ENCODE measurements at regions not wholly inside any gene's neighbourhood (a gene's known extent, or its start where the extent isn't known, plus 50 kb on each side); places are given as distances from the start of the nearest gene placed in this dataset.

DNA sequence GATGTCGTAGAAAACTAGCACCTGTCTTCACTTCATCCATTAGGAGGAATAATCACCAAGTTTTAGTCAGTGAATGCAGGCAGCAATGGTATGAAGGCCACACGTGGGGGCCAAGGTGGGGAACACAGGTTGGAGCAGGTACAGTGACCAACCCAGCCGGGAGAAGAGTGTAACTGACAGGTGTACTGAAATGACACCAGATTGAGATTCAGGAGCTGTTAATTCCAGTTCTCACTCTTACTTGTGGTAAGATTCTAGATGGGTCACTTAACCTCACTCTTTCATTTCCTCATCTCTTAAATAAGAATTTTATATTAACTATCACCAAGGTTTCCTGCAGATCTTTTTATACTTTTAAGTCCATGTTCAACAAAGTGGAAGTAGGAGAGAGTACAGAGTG is 206.2 kb upstream of the PTBP2 start:
- no peaks in the 10 kb centered on the region for H4K20me1 ChIP-seq (ENCODE audit: low read length)
- no peaks in the 10 kb centered on the region for H3F3A ChIP-seq (ENCODE audit: low read length, unreplicated experiment)
- H3K27ac ChIP-seq (ENCODE audit: low read length): no peak overlapping the region
- H3K4me2 ChIP-seq (ENCODE audit: low read length): no peak overlapping the region
- no TSS peak for BruUV-seq (replicated peaks)
- H3K27me3 ChIP-seq (ENCODE audit: low read length): 0 out of 2 replicates have a peak, but pooled peaks cover 8% of the 10 kb centered on the region
- ChIA-PET POLR2A (ENCODE audit: unreplicated experiment) (no interaction called here), CTCF (no interaction called here)
- intact Hi-C loops (cut with micrococcal nuclease): no loop called here
- TF ChIP-seq EZH2 (IDR thresholded peaks at IDR 0.05; ENCODE audit: low read length, unreplicated experiment) (no peak), EZH2phosphoT487 (IDR thresholded peaks at IDR 0.05; ENCODE audit: borderline replicate concordance, low read length) (no peak)
- TF ChIP-seq, protein P1, sequence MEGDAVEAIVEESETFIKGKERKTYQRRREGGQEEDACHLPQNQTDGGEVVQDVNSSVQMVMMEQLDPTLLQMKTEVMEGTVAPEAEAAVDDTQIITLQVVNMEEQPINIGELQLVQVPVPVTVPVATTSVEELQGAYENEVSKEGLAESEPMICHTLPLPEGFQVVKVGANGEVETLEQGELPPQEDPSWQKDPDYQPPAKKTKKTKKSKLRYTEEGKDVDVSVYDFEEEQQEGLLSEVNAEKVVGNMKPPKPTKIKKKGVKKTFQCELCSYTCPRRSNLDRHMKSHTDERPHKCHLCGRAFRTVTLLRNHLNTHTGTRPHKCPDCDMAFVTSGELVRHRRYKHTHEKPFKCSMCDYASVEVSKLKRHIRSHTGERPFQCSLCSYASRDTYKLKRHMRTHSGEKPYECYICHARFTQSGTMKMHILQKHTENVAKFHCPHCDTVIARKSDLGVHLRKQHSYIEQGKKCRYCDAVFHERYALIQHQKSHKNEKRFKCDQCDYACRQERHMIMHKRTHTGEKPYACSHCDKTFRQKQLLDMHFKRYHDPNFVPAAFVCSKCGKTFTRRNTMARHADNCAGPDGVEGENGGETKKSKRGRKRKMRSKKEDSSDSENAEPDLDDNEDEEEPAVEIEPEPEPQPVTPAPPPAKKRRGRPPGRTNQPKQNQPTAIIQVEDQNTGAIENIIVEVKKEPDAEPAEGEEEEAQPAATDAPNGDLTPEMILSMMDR (conservative IDR thresholded peaks at IDR 0.05; ENCODE audit: low read depth, low read length): no peak
- no peak overlapping the region for H3K9ac ChIP-seq (ENCODE audit: low read length)
- H3K4me3 ChIP-seq (ENCODE audit: low read length): no peak overlapping the region
- H3K79me2 ChIP-seq (ENCODE audit: low read length): no peaks in the 10 kb centered on the region
- H3K4me1 ChIP-seq (ENCODE audit: insufficient read depth, low read length): peaks cover 7% of the 10 kb centered on the region
- H3K9me2 ChIP-seq (replicated peaks; ENCODE audit: low read length): no peaks in the 10 kb centered on the region
- DNase-seq (no peak), ATAC-seq (no peak)
- H3K9me3 ChIP-seq (ENCODE audit: low read length): no peaks in the 10 kb centered on the region
- H3K36me3 ChIP-seq (ENCODE audit: low read depth, low read length): no peaks in the 10 kb centered on the region
- H2AFZ ChIP-seq (ENCODE audit: low read length): no peak overlapping the region

- BruUV-seq (replicated peaks): no TSS peak
- no peak for ATAC-seq
- Histone ChIP-seq H3K9ac (ENCODE audit: low read length) (no peak overlapping the region), H3K4me1 (ENCODE audit: insufficient read depth, low read length) (peaks cover 2% of the 10 kb centered on the region; the same call in 1 of the 2 replicates), H3F3A (ENCODE audit: low read length, unreplicated experiment) (no peaks in the 10 kb centered on the region), H3K9me2 (replicated peaks; ENCODE audit: low read length) (no peaks in the 10 kb centered on the region), H2AFZ (ENCODE audit: low read length) (no peak overlapping the region), H3K79me2 (ENCODE audit: low read length) (no peaks in the 10 kb centered on the region), H3K36me3 (ENCODE audit: low read depth, low read length) (no peaks in the 10 kb centered on the region), H3K9me3 (ENCODE audit: low read length) (no peaks in the 10 kb centered on the region), H3K4me2 (ENCODE audit: low read length) (no peak overlapping the region), H3K27me3 (ENCODE audit: low read length) (0 out of 2 replicates have a peak, but pooled peaks cover 8% of the 10 kb centered on the region), H4K20me1 (ENCODE audit: low read length) (no peaks in the 10 kb centered on the region), H3K4me3 (ENCODE audit: low read length) (no peak overlapping the region), H3K27ac (ENCODE audit: low read length) (no peak overlapping the region)
- no peak for DNase-seq
- ChIA-PET POLR2A (ENCODE audit: unreplicated experiment) (no interaction called here), CTCF (no interaction called here)
- TF ChIP-seq EZH2phosphoT487 (IDR thresholded peaks at IDR 0.05; ENCODE audit: borderline replicate concordance, low read length) (no peak), EZH2 (IDR thresholded peaks at IDR 0.05; ENCODE audit: low read length, unreplicated experiment) (no peak)
- TF ChIP-seq, protein P1 (conservative IDR thresholded peaks at IDR 0.05; ENCODE audit: low read depth, low read length): no peak
- intact Hi-C loops (cut with micrococcal nuclease): no loop called here
These were observed 205.7 kb upstream of the PTBP2 start for GRCh38 chr1:96515925-96516324.

DNA sequence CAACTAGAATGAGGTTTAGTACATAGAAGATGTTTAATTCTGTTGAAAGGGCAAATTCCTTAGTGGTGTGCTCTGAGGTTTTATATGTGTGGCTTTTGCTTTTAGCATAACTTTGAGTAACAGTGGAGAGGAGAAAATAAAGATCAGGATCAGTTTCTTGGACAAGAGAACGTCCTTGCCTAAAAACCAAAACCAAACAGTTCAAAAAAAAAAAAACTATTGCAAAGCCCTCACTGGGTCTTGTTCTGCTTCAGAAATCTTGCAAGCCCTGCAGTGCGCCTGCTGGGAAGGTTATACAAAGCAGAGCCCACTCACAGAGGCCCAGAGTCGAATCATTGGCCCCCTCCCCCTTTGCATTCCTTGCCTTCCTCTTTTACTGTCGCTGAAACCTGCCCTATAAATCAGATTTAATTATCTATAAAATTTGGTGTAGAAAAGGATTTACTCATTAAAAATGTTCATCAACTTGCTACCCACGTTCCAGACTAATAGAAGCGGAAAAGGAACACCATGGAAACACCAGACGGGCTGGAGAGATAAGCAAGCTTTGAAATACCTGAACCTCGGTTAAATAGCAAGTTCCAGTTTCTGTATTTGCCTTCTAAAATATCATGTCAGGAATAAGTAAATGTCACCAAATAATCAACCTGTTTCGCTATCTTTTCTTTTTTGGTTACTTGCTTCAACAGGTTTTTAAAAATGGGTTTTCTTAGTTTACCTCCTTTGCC is 201.6 kb upstream of the PTBP2 start:
- Histone ChIP-seq H2AFZ (ENCODE audit: low read length) (no peak overlapping the region), H3K27ac (ENCODE audit: low read length) (no peak overlapping the region), H3F3A (ENCODE audit: low read length, unreplicated experiment) (no peaks in the 10 kb centered on the region), H3K9ac (ENCODE audit: low read length) (no peak overlapping the region), H3K4me2 (ENCODE audit: low read length) (no peak overlapping the region), H3K79me2 (ENCODE audit: low read length) (no peaks in the 10 kb centered on the region), H3K4me3 (ENCODE audit: low read length) (no peak overlapping the region), H3K27me3 (ENCODE audit: low read length) (0 out of 2 replicates have a peak, but pooled peaks cover 5% of the 10 kb centered on the region), H3K9me2 (replicated peaks; ENCODE audit: low read length) (no peaks in the 10 kb centered on the region), H3K36me3 (ENCODE audit: low read depth, low read length) (no peaks in the 10 kb centered on the region), H4K20me1 (ENCODE audit: low read length) (no peaks in the 10 kb centered on the region), H3K4me1 (ENCODE audit: insufficient read depth, low read length) (peaks cover 11% of the 10 kb centered on the region), H3K9me3 (ENCODE audit: low read length) (no peaks in the 10 kb centered on the region)
- ChIA-PET CTCF (no interaction called here), POLR2A (ENCODE audit: unreplicated experiment) (no interaction called here)
- intact Hi-C loops (cut with micrococcal nuclease): no loop called here
- ATAC-seq (no peak), DNase-seq (no peak)
- no TSS peak for BruUV-seq (replicated peaks)
- TF ChIP-seq, protein P1 (conservative IDR thresholded peaks at IDR 0.05; ENCODE audit: low read depth, low read length): no peak
- TF ChIP-seq EZH2 (IDR thresholded peaks at IDR 0.05; ENCODE audit: low read length, unreplicated experiment) (no peak), EZH2phosphoT487 (IDR thresholded peaks at IDR 0.05; ENCODE audit: borderline replicate concordance, low read length) (no peak)
